OCI-LY1 (cell line): ENCODE measurements at regions not wholly inside any gene's neighbourhood (a gene's known extent, or its start where the extent isn't known, plus 50 kb on each side); places are given as distances from the start of the nearest gene placed in this dataset.

ENCODE experiments used
- H2AFZ ChIP-seq: fragments of 200-600 bp; sonication (generic), shearing (Covaris generic); 2 replicates; pipeline ENCODE4 v1.6.0; 2014; ENCODE audit warnings: antibody characterized with exemption, mild to moderate bottlenecking, low read length
- H3F3A ChIP-seq: fragments of 200-600 bp; sonication (generic), shearing (Covaris generic); 2 replicates; pipeline ENCODE4 v1.6.0; 2014; ENCODE audit warnings: mild to moderate bottlenecking, antibody characterized with exemption, low read length, moderate library complexity; ENCODE audit not compliant: insufficient read depth
- H3K27ac ChIP-seq: fragments of 200-600 bp; sonication (generic); 2 replicates; pipeline ENCODE4 v1.5.1; 2014; ENCODE audit warnings: low read length, mixed run types, mild to moderate bottlenecking, low read depth; ENCODE audit not compliant: poor library complexity, severe bottlenecking
- H3K27me3 ChIP-seq: fragments of 200-600 bp; sonication (generic); 2 replicates; pipeline ENCODE4 v1.6.0; 2014; ENCODE audit warnings: antibody characterized with exemption, mild to moderate bottlenecking, low read length, moderate library complexity; ENCODE audit not compliant: insufficient read depth
- H3K36me3 ChIP-seq: fragments of 200-600 bp; sonication (generic); 2 replicates; pipeline ENCODE4 v1.6.1; 2014; ENCODE audit warnings: mild to moderate bottlenecking, antibody characterized with exemption, low read length, moderate library complexity, mixed read lengths; ENCODE audit not compliant: insufficient read depth
- H3K4me1 ChIP-seq: fragments of 200-600 bp; sonication (generic); 2 replicates; pipeline ENCODE4 v1.5.1; 2014; ENCODE audit warnings: mild to moderate bottlenecking, low read length, moderate library complexity; ENCODE audit not compliant: insufficient read depth, severe bottlenecking
- H3K4me2 ChIP-seq: fragments of 200-600 bp; sonication (generic), shearing (Covaris generic); 2 replicates; pipeline ENCODE4 v1.6.1; 2014; ENCODE audit warnings: low read length
- H3K4me3 ChIP-seq: fragments of 200-600 bp; sonication (generic); 2 replicates; pipeline ENCODE4 v1.5.1; 2014; ENCODE audit warnings: low read length, low read depth, mild to moderate bottlenecking, mixed read lengths; ENCODE audit not compliant: poor library complexity, severe bottlenecking
- H3K79me2 ChIP-seq: fragments of 200-600 bp; shearing (Covaris generic); 2 replicates; pipeline ENCODE4 v1.6.1; 2016; ENCODE audit warnings: mixed run types, low read length, mixed read lengths; ENCODE audit not compliant: insufficient read depth
- H3K9ac ChIP-seq: fragments of 200-600 bp; sonication (generic), shearing (Covaris generic); 2 replicates; pipeline ENCODE4 v1.6.1; 2014; ENCODE audit warnings: mild to moderate bottlenecking, low read length, mixed read lengths
- H3K9me2 ChIP-seq: fragments of 200-600 bp; sonication (generic), shearing (Covaris generic); 2 replicates; pipeline ENCODE4 v1.6.1; 2014; ENCODE audit warnings: low read depth, mild to moderate bottlenecking, low read length, mixed read lengths
- H3K9me3 ChIP-seq: fragments of 200-600 bp; shearing (Covaris generic); 2 replicates; pipeline ENCODE4 v1.6.1; 2014; ENCODE audit warnings: low read length, mixed read lengths
- H4K20me1 ChIP-seq: fragments of 200-600 bp; sonication (generic), shearing (Covaris generic); 2 replicates; pipeline ENCODE4 v1.6.0; 2016; ENCODE audit warnings: mild to moderate bottlenecking, low read length; ENCODE audit not compliant: insufficient read depth
- CTCF ChIP-seq: fragments of 200-600 bp; sonication (generic), shearing (Covaris generic); IDR thresholded peaks from 2 replicates; pipeline ENCODE4 v1.5.1; 2017; ENCODE audit warnings: mild to moderate bottlenecking, antibody characterized with exemption, low read length, moderate library complexity, mixed read lengths
- EZH2 ChIP-seq: fragments of 200-600 bp; sonication (generic), shearing (Covaris generic); IDR thresholded peaks from 2 replicates; pipeline ENCODE4 v1.8.0; 2017; ENCODE audit warnings: borderline replicate concordance, mixed run types, mild to moderate bottlenecking, antibody characterized with exemption, low read length, moderate library complexity, mixed read lengths

DNA sequence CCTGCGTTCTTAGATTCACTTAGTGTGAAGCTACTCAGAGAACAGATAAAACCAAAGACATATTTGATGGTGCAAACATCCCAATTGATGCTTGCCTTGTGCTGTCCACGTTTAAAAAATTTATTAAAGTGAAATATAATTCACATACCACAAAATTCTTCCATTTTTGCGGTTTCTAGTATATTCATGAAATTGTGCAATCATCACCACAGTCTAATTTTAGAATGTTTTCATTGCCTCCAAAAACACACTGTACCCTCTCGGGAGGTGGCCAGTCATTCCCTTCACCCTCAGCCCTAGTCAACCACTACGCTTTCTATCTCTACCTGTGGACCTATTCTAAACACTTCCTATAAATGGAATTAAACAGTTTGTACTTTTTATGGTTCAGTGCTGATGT lies 1109.2 kb downstream of the FLRT2 start:
- no peaks in the 10 kb centered on the region for H3K36me3 ChIP-seq
- H3K9ac ChIP-seq: no peak overlapping the region
- no peaks in the 10 kb centered on the region for H3K79me2 ChIP-seq
- H3K4me2 ChIP-seq: no peak overlapping the region
- H3K27ac ChIP-seq: no peak overlapping the region
- H3K4me1 ChIP-seq: no peaks in the 10 kb centered on the region
- no peaks in the 10 kb centered on the region for H3F3A ChIP-seq
- no peaks in the 10 kb centered on the region for H3K9me3 ChIP-seq
- H4K20me1 ChIP-seq: no peaks in the 10 kb centered on the region
- no peaks in the 10 kb centered on the region for H3K9me2 ChIP-seq
- H3K27me3 ChIP-seq: no peaks in the 10 kb centered on the region
- H2AFZ ChIP-seq: no peak overlapping the region
- TF ChIP-seq EZH2: no peak
- TF ChIP-seq CTCF: no peak
- H3K4me3 ChIP-seq: no peak overlapping the region

DNA sequence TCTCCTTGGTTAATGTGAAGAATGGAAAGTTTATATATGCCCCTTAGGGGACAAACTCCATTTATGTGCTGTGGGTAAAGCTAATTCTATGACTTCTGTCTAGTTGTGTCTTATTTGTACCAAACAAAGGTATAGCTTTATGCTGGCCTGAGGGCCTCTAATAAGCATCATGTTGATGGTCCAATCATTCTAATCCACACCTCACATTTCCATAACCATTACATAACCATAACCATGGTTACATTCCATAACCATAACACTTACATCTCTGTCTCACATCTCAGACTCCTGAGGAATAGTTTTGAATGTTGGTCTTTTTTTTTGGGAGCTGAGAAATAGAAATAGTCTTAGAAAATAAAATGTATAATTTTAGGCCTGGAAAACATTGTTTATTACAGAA lies 1097.1 kb downstream of the FLRT2 start:
- no peaks in the 10 kb centered on the region for H4K20me1 ChIP-seq
- H3K4me2 ChIP-seq: no peak overlapping the region
- no peaks in the 10 kb centered on the region for H3K36me3 ChIP-seq
- H3K9me2 ChIP-seq: no peaks in the 10 kb centered on the region
- no peak overlapping the region for H3K9ac ChIP-seq
- H2AFZ ChIP-seq: no peak overlapping the region
- H3F3A ChIP-seq: no peaks in the 10 kb centered on the region
- no peak overlapping the region for H3K27ac ChIP-seq
- TF ChIP-seq CTCF (no peak), EZH2 (no peak)
- no peaks in the 10 kb centered on the region for H3K9me3 ChIP-seq
- no peaks in the 10 kb centered on the region for H3K4me1 ChIP-seq
- no peaks in the 10 kb centered on the region for H3K27me3 ChIP-seq
- no peak overlapping the region for H3K4me3 ChIP-seq
- no peaks in the 10 kb centered on the region for H3K79me2 ChIP-seq

DNA sequence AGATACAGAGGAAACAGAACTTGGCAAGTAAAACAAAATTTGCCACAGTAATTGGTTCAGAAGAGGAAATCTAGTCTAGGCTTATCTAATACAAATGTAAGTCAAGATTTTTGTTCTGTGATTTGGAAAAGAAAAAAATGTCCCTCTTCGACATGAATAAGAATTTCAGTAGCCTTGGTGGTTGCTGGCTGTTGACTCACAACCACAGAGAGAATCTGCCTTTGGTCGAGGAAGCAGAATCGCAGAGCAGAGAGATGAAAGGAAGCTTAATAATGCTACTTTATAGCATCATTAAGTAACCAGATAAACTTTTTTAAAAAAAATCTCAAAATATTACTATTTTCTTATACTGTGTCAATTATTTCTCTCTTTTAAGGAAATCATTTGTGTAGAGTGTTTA lies 1096.6 kb downstream of the FLRT2 start:
- no peak overlapping the region for H3K9ac ChIP-seq
- no peaks in the 10 kb centered on the region for H3F3A ChIP-seq
- no peaks in the 10 kb centered on the region for H4K20me1 ChIP-seq
- H3K4me2 ChIP-seq: no peak overlapping the region
- no peak overlapping the region for H2AFZ ChIP-seq
- no peaks in the 10 kb centered on the region for H3K79me2 ChIP-seq
- H3K27ac ChIP-seq: no peak overlapping the region
- H3K36me3 ChIP-seq: no peaks in the 10 kb centered on the region
- no peaks in the 10 kb centered on the region for H3K9me3 ChIP-seq
- no peak for TF ChIP-seq EZH2
- no peak for TF ChIP-seq CTCF
- H3K4me1 ChIP-seq: no peaks in the 10 kb centered on the region
- no peaks in the 10 kb centered on the region for H3K27me3 ChIP-seq
- no peaks in the 10 kb centered on the region for H3K9me2 ChIP-seq
- H3K4me3 ChIP-seq: no peak overlapping the region
